ENCODE measurements at regions not wholly inside any gene's neighbourhood (a gene's known extent, or its start where the extent isn't known, plus 50 kb on each side); places are given as distances from the start of the nearest gene placed in this dataset.

DNA sequence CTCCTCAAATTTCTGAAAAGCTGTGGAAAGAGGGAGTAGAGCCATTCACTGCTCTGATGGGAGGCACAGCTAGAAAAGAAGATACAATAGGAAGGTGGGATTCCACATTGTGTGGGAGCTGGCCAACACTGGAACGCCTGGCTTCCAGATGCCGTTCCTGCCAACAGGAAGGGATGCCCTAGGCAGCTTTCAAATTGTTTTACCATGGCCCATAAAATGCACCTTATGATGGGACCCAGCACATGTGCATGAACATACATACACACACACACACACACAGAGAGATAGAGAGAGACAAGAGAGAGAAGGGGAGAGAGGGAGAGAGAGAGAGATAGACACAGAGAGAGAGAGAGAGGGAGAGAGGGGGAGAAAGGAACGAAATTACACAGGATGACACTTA lies 86.1 kb upstream of the BZW1 start:
- DNase-seq, result no peak

DNA sequence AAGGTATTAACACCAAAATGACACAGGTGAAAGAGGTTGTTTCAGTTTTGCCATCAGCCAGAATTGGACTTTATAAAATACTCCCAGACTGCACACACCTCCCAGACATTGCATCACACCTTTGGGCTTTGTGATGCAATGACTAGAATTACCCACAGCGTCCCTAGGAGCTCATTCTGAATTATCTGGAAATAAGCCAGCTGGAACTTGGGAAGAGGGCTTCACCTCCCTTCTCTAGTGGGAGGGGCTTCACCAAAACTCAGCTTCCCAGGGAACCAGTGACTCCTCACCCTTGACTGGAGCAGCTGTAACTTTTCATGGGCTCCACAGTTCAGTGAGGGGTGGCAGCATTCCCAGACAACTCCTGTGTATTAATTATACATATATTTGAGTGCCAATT lies 83.1 kb upstream of the BZW1 start:
- DNase-seq, result no peak

DNA sequence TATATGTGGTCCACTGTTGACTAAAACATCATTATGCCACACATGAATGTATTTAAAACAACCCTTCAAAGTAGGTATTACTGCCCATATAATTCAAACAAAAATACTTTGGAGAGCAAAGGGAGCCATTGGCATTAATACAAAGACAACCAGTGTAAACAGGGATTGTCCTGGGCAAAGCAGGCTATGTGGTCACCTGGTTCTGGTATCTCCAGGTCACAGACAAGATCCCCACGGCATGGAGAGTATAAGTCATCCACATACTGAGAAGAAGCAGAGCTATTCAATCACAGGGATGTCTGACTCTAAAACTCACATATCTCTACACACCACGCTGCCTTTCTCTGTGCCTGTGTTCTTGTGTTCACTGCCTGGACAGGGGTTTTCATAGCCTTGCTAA lies 81.4 kb upstream of the BZW1 start:
- no peak for DNase-seq

- DNase-seq, result no peak
These were observed 80.8 kb upstream of the BZW1 start for GRCh38 chr2:200730960-200731359.

DNA sequence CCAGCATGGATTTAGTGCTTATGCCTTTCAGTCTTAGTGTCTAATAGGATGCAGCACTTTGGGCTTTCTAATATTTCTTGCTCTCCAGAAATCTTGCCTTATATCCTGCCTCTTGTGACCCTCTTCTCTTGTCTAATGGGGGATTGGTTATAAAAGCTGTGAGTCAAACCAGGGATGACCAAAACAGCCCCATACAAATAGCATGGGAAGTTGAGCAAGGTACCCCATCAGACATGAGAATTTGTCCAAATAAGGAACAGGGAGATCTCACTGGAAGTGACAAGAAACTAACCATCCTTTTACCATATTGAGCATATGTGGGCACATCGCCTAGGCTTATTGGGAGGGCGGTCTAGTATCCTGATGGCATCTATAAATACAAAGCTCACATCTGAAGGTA lies 78.8 kb upstream of the BZW1 start:
- DNase-seq, result no peak

GRCh38 chr2:200733713-200734198 lies 78.0 kb upstream of the BZW1 start:
- no peak for DNase-seq

GRCh38 chr2:200735061-200735460 lies 76.6 kb upstream of the BZW1 start:
- DNase-seq, result no peak

DNA sequence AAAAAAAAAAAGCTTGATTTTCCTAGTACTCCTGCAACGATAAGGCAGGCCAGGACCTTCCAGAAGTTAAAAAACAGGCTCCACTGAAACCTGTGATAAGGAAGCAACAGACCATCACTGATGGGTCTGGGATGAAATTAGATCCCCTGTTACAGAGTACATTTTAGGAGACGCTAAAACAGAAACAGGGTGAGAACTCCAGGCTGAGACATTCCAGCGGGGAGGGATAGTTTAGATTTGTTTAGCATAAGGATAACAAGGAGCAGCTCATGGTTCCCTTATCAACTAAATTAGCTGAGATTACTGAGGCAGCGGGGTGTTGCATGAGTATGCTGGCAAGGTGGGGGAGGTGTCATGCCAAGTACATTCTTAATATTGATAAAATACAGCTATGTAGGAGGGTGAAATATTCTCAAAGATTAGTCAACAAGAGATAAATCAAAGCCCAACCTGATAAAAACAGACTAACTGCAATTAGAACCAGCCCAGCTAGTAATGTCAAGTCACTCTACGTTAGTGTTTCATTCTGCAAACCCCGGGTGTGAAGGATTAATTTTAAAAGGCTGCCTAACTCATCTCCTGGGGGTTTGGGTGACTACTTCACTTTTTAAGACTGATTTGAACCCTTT lies 75.0 kb upstream of the BZW1 start:
- no peak for DNase-seq

DNA sequence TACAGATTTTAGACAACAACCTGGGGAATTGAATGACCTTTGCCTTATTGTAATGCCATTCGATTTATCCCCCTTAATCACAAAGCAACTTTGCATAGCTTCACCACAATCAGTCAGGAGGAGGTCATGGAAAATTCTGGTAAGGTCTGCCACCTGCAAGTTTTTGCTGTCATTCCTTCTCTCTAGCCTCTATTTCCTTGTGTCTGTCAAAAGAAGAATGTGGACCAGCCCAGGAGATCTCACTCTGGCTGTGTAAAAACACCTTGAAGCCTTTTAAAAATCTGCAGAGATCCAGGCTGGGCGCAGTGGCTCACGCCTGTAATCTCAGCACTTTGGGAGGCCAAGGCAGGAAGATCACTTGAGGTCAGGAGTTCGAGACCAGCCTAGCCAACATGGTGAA lies 74.1 kb upstream of the BZW1 start:
- DNase-seq, result no peak

- no peak for DNase-seq
These were observed 73.1 kb upstream of the BZW1 start for GRCh38 chr2:200738590-200738989.

- DNase-seq, result no peak
These were observed 70.8 kb upstream of the BZW1 start for GRCh38 chr2:200740907-200741306.

DNA sequence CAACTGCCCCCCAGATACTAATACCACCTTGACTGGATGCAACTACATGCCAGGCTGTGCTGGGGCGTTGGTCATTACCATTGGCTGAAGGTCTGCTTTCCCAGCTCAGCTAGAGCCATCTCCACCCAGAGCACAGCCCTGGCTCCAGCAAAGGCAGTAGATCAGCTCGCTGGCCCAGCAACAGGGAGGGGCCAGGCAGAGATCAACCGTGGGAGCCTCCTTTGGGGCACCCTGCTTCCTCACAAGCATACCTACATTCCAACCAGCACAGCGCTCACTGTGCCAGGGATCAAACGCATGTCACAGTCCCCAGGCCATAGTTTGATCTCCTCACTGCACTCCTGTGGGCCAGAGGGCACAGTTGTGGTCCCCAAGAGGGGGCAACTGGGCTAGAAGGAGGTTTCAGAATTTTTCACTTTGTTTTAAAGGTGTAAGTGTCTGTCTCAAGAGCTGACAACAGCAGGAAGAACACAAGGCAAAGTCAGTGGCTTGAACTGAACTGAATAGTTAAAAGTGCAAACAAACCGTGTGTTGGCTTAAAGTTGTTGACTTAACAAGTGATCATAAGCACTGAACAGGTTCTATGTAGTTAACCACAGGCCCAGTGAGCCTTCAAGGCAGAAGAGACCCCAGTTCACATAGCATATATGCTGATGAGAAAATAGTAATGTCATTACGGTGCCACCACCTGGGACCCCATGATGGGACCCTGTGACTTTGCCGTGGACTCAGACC lies 70.1 kb upstream of the BZW1 start:
- peak; percentile 59 for DNase-seq

GRCh38 chr2:200742426-200742825 lies 69.3 kb upstream of the BZW1 start:
- DNase-seq, result no peak

DNA sequence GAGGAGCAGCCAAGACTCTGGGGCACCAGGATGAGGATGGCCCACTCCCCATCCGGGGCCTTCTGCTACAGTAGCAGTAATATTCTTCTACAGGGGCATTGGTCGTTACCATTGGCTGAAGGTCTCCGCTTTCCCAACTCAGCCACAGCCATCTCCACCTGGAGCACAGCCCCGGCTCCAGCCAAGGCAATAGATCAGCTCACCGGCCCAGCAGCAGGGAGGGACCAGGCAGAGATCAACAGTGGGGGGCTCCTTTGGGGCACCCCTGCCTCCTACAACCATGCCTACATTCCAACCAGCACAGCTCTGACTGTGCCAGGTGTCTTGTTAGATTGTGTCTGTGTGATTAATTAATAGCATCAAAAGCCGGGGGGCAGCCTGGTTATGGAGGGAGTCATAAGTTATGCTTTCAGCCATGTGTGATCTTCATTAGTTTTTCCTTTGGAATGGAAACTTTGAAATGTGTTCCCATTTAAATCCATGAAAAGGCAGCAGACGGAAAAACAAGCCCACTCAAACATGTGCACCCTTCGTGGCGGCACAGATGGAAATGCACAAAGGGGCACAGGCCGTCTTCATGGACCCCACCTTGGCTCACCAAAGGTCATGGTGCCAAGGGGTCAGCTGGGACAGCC lies 68.6 kb upstream of the BZW1 start:
- DNase-seq, result no peak

DNA sequence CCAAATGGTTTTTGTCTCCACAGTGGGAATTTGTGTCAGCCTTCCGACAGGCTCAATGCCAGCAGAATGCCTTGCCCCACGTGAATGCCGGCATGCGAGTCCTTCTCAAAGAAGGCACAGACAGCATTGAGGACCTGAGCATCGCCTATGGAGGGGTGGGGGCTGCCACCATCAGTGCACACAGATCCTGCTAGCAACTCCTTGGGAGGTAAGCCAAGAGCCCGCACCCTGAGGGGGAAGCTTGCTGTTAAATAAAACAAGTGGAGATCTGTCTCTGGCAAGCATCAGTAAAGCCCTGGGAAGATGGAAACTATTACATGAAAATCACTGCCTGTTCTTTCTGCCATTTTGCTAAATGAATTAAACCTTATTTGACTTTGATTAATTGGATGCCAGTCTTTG lies 67.5 kb upstream of the BZW1 start:
- DNase-seq, result no peak

GRCh38 chr2:200746301-200746700 lies 65.4 kb upstream of the BZW1 start:
- no peak for DNase-seq

GRCh38 chr2:200747668-200748618 lies 63.8 kb upstream of the BZW1 start:
- DNase-seq, result peak; percentile 27

DNA sequence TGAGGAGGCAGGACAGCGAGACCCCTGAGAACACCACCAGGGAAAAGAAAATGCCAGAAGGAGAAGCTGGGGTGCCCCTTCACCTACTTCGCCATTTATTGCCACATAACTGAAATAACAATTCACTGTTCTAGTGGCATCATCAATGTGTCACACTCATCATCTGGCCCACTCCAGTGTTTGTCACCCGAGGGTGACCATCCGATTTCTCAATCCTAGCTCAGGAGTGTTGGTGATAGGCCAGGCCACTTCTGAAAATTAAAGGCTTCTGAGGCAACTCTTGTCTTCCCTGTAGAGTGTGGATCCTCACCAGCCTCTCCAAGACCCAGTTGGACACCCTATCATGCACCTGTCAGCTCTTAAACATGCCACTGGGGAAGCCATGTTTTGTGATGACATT lies 62.9 kb upstream of the BZW1 start:
- no peak for DNase-seq

- DNase-seq, result no peak
These were observed 61.9 kb upstream of the BZW1 start for GRCh38 chr2:200749631-200750322.

- DNase-seq, result no peak
These were observed 61.3 kb upstream of the BZW1 start for GRCh38 chr2:200750323-200750910.

GRCh38 chr2:200751786-200752185 lies 59.9 kb upstream of the BZW1 start:
- no peak for DNase-seq

DNA sequence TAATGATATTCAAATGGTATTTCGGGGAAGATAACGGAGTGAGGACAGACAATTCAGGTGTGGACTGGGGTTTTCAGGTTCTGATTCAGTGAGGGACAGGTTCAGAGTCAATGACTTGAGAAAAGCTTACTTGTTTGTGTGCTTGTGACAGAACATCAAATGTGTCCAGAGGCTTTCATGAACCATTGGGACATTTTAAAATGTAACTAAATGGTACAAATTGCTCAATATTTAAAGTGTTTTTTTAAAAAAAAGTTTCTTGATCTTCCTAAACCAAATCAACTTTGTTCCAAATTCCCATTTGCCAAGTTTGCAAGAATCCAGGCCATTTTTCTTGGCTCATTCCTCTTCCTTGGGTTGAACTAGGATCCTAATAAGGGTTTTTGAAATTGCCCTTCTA lies 59.4 kb upstream of the BZW1 start:
- DNase-seq, result no peak

Data from NCI-H510A treated with DMSO at 0.1 percent for 48 hours (cell line).